NCI-H345 (cell line): ENCODE measurements at regions not wholly inside any gene's neighbourhood (a gene's known extent, or its start where the extent isn't known, plus 50 kb on each side); places are given as distances from the start of the nearest gene placed in this dataset.
"Not testable (repeated sequence)": the region's sequence is repeated elsewhere in the genome, so short reads cannot be mapped to it uniquely, and the experiment has no call there.

Source experiments
- DNase-seq: peaks from one replicate; lab custom pipeline; 2025; lab: John Stamatoyannopoulos, UW

DNA sequence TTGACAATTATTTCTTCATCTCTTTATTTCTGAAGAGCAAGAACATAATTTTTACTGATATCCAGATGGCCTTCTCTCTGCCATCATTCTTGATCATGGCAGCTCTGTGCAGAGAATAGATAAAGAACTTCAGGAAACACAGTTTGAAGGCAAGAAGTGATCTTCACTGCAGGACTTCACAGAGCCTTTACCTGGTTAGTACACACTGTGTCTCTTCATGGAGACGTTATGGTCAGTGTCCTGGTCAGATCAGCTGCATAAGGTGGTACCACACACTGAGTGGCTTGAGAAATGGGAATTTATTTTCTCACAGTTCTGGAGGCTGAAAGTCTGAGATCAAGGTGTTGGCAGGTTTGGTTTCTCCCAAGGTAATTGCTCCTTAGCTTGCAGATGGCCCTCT is 129.5 kb downstream of the UTP18 start:
- no peak for DNase-seq

DNA sequence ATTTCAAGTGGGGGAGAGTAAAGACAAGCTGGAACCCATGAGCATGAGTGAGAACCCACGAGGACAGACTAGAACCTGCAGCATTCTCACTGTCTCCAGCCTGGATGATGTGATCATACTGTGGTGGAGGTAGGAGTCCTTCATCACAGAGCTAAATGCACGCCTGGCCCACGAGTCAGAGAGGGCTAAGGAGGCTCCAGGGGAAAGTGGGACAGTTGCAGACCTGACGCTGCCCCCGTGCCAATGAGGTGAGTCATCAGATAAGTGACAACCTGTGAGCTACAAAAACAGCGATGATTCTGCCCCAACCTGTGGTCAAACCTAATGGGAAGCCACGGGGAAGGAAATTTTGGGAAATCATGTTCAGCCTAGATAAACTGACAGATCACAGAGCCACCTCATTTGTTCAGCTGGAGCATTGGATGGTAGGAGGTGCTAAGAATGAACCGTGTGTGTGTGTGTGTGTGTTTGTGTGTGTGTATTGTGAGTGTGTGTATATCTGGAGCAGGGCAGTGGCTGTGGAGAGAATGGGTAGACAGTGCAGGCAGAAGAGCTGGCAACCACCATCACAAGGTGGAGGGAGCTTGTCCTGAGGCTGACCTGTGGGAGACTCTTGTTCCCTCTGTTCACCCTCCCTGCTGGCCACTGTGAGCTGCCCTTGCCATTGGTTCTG is 131.8 kb downstream of the UTP18 start:
- no peak for DNase-seq

- no peak for DNase-seq
Measured at GRCh38 chr17:51395621-51396020, 135.3 kb downstream of the UTP18 start.

GRCh38 chr17:51397361-51398127 is 137.2 kb downstream of the UTP18 start:
- no peak for DNase-seq

DNA sequence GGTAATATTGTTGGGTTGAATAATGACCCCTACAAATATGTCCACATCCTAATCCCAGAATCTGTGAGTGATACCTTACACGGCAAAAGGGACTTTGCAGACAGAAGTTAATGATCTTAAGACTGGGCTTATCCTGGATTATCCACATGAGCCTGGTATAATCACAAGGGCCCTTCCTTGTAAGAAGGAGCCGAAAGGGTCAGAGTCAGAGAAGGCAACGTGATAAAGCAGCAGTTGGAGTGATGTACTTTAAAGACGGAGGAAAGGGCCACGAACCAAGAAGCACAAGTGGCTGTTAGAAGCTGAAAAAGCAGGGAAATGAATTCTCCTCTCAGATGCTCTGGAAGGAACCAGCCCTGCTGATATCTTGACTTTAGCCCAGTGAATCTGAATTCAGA is 137.8 kb downstream of the UTP18 start:
- no peak for DNase-seq

DNA sequence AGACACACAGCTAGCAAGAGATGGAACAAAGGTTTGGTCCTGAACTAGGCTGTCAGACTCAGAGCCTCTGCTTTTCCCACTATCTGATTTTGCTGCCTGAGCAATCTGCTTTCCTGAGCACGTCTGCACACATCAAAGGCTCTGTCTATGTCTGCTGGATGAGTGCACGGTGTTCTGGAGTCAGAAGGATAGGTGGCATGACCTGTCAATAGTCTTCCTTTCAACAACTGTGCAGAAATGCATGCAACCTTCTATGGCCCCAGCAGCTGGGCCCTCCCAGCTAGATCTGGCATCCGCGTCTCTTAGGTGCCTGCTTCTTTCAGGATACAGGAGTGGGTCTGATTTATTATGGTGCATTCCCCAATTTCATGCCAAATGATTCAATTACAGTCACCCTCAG is 138.3 kb downstream of the UTP18 start:
- no peak for DNase-seq

DNA sequence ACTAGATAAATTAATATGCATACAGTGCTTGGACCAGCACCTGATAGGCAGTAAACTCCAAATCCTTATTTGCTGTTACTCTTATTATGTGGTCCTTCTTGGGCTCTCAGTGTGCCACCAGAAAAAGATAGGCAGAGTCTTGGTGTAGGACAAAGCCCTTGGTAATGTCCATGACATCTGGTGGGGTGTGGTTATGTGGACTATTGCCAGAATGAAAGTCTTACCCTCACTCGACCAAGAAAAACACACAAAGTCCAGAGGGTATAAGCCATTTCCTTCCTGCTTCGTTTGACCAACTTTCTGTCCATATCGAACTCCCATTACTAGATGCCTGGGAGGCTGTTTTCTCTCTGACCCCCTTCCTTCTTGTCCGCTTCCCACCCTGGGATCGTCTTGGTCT is 140.9 kb downstream of the UTP18 start:
- no peak for DNase-seq

DNA sequence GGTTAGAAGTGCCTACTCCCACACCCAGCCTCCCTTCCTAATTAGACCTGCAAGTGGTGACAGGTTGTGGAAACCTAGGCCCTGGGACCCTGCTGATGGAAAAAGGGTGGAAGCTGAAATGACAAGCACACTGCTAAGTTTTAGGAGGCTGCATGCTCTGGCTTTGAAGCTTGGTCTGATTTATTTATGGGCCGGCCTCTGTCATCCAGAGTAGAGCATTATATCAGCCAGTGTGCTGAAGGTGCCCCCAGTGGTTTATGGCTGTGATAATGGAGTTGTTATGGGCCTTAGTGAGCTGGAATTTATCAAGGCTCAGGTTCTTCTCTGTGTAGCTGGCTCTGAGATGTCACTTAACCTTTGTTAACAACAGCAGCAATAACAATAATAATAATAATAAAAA is 142.6 kb downstream of the UTP18 start:
- DNase-seq, result no peak

- DNase-seq, result no peak
Measured at GRCh38 chr17:51407576-51407975, 147.2 kb downstream of the UTP18 start.

- peak; percentile 21 for DNase-seq
Measured at GRCh38 chr17:51419476-51419875, 159.1 kb downstream of the UTP18 start.

GRCh38 chr17:51421525-51421924 is 161.2 kb downstream of the UTP18 start:
- no peak for DNase-seq

DNA sequence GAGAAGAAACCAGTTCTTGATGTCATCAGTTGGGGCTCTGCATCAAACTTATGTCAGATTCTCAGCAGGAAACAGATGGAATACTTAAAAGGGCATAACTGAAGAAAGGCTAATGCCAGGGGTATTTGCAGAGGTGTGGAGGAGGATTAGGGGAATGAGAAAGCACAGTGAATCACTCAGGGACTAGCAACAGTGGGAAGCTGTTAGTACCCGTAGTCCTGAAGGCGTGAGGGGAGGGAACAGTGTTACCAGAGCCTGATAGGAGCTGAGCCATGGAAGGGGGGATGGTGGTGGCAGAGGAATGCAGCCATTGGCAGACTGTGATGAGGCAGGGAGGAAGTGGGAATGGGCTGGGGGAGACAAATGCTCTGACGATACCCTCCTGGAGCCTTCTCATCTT is 162.3 kb downstream of the UTP18 start:
- DNase-seq, result no peak

GRCh38 chr17:51423421-51424160 is 163.2 kb downstream of the UTP18 start:
- no peak for DNase-seq

- DNase-seq, result no peak
Measured at GRCh38 chr17:51425773-51426172, 165.4 kb downstream of the UTP18 start.

- peak; percentile 44 for DNase-seq
Measured at GRCh38 chr17:51427323-51427811, 167.0 kb downstream of the UTP18 start.

DNA sequence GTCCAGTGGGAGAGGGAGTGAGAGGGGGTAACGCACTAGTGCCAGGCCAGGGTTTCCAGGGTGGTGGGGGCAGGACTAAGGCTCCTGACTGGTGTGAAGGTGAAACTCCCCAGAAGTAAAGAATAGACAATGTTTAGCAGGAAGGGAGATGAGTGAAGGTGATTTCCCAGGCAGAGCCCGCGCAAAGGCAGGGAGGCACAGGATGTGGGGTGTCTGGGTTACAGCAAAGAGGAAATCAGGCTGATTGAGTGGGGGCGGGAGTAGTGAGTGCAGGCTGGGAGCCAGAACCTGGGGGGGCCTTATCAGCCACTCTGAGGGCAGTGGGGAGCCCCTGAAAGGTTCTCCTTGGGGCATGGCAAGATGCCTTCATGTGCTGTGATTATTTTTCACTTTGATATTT is 167.5 kb downstream of the UTP18 start:
- no peak for DNase-seq

DNA sequence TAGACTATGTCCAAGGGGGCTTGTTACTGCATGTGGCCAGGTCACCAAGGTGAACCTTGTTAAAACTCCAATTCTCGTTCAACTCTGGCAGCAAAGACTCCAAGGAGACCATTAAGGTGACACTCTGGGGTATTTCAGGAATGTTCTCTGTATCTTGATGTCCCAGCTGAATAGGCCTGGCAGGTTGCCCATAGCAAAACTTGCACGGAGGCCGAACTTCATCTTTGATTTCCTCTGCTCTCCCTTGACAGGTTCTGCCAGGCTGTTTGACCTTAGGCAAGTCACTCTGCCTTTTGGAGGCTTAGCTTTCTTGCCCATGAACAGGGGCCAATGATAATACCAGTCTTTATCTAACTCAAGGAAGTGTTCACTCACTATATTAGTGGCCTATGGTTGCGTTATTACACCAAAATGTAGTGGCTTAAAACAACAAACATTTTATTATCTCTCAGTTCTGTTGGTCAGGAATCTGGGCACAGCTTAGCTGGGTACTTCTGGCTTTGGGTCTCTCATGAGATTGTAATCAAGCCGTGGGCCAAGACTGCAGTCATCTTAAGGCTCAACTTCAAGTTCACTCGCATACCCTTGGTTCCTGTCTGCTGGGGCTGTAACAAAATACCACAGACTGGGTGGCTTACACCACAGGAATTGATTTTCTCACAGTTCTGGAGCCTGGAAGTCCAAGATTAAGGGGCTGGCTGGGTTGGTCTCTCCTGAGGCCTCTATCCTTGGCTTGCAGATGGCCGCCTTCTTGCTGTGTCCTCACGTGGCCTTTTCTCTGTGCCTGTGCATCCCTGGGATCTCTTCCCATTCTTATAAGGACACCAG is 168.5 kb downstream of the UTP18 start:
- DNase-seq, result no peak

DNA sequence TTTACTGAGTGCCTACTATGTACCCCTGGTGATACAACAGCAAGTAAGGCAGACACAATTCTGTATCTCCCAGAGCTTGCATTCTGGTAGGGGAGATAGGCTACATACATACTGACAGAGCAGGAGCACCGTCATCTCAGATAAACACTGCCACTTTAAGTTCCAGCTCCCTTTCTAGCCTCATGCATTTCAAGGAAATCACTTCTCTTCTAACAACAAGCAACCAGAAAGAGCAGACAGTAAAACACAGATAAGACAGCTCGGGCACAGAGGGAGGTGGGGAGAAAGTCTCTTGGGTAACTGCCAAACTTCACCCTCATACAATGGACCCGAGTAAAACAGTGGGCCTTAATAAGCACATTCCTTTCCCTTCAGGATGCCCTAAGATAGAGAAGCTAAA is 169.6 kb downstream of the UTP18 start:
- DNase-seq, result not testable (repeated sequence)

GRCh38 chr17:51430591-51430990 is 170.2 kb downstream of the UTP18 start:
- DNase-seq, result no peak

GRCh38 chr17:51434434-51435170 is 174.3 kb downstream of the UTP18 start:
- no peak for DNase-seq

DNA sequence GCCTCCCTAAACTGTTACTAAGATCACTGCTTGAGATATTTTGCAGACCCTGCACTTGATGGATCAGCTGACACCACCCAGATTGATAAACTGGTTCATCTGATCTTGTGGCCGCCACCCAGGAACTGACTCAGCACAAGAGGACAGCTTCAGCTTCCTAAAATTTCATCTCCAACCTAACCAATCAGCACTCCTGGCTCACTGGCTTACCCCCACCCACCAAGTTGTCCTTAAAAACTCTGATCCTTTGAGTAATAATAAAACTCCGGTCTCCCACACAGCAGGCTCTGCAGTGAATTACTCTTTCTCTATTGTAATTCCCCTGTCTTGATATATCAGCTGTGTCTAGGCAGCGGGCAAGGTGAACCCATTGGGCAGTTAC is 174.8 kb downstream of the UTP18 start:
- no peak for DNase-seq
